ENCODE measurements at regions not wholly inside any gene's neighbourhood (a gene's known extent, or its start where the extent isn't known, plus 50 kb on each side); places are given as distances from the start of the nearest gene placed in this dataset.
A peak's percentile ranks its signal among the peaks of the same experiment; 100 is the strongest.

DNA sequence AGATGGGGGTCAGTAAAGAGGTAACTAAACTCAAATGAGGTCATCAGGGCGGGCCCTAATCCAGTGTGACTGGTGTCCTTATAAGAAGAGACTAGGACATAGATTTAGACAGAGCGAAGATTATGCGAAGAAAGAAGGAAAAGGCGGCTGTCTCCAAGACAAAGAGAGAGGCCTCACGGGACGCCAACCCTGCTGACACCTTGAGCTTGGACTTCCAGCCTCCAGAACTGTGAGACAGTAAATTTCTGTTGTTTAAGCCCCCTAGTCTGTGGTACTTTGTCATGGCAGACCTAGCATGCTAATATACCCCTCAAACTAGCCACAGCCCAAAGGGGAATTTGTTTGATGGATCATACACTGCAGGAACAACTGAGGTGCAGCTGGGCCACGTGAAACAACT lies 183.0 kb downstream of the ABHD5 start:
- TF ChIP-seq, protein P1, sequence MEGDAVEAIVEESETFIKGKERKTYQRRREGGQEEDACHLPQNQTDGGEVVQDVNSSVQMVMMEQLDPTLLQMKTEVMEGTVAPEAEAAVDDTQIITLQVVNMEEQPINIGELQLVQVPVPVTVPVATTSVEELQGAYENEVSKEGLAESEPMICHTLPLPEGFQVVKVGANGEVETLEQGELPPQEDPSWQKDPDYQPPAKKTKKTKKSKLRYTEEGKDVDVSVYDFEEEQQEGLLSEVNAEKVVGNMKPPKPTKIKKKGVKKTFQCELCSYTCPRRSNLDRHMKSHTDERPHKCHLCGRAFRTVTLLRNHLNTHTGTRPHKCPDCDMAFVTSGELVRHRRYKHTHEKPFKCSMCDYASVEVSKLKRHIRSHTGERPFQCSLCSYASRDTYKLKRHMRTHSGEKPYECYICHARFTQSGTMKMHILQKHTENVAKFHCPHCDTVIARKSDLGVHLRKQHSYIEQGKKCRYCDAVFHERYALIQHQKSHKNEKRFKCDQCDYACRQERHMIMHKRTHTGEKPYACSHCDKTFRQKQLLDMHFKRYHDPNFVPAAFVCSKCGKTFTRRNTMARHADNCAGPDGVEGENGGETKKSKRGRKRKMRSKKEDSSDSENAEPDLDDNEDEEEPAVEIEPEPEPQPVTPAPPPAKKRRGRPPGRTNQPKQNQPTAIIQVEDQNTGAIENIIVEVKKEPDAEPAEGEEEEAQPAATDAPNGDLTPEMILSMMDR (IDR thresholded peaks at IDR 0.05) = no peak

DNA sequence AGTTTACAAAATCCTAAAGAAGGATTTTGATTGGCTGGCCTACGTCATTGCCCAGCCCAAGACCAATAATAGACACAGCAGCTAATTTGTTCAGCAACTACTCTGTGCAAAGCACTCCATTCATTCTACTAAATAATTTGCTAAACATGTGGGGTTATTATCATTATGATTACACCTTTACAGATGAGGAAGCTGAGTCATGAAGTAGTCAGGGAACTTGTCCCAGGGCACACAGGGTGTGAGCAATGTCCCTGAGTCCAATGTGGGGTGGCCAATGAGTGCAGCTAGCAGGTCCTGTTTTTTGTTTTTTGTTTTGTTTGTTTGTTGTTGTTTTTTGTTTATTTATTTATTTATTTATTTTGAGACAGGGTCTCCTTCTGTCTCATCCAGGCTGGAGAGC lies 183.6 kb downstream of the ABHD5 start:
- TF ChIP-seq, protein P1 (IDR thresholded peaks at IDR 0.05) = no peak

DNA sequence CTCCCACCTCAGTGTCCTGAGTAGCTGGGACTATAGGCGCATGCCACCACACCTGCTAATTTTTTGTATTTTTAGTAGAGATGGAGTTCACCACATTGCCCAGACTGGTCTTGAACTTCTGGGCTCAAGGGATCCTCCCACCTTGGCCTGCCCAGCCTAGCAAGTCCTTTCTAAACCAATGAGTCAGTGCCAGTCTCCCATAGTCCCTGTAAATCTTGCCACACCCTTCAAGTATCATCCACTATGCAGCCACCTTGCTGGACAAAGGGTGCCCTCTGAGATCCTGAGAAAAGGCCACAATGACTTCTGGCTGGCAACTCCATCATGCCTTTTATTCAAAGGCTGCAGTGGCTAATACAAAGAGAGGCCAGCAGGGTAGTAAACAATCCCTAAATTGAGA lies 184.0 kb downstream of the ABHD5 start:
- TF ChIP-seq, protein P1 (IDR thresholded peaks at IDR 0.05) = no peak

DNA sequence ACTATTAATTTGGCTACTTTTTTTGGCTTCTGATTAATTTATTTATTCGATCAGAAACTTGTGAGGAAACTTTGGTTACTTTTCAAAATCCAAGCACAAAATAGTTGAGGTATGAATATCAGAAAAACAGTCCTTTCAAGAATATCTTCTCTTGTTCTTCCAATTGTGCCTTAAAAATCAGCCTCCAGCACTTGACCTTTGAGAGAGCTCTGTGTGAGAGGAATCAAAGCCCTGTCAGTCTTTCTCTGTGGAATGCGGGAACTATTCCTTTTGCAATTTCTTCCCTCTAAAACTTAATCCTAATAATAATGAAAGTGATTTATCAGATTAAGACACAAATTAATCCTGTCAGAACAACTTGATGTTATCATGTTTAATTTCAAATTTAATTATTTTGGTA lies 185.9 kb downstream of the ABHD5 start:
- TF ChIP-seq, protein P1 (IDR thresholded peaks at IDR 0.05) = no peak

DNA sequence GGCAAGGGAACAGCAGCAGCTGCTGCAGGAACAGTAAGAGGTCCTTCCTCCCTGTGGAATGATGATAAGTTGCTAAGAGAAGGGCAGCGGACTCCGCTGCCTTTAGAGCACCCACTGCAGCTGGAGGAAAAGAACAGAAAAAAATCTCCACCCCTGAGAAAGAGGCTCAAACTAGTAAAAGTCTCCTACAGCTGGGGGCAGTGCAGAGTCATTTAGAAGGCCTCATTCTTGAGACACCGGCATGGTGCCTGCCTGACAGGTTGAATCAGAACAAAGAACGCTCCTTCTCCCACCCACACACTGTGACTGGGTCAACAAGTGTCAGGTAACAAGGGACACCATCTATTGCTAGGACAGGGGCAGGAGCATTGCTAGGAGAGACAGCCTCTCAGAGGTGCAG lies 188.4 kb downstream of the ABHD5 start:
- TF ChIP-seq, protein P1 (IDR thresholded peaks at IDR 0.05) = peak; percentile 37; the same call in 1 of the 2 replicates

DNA sequence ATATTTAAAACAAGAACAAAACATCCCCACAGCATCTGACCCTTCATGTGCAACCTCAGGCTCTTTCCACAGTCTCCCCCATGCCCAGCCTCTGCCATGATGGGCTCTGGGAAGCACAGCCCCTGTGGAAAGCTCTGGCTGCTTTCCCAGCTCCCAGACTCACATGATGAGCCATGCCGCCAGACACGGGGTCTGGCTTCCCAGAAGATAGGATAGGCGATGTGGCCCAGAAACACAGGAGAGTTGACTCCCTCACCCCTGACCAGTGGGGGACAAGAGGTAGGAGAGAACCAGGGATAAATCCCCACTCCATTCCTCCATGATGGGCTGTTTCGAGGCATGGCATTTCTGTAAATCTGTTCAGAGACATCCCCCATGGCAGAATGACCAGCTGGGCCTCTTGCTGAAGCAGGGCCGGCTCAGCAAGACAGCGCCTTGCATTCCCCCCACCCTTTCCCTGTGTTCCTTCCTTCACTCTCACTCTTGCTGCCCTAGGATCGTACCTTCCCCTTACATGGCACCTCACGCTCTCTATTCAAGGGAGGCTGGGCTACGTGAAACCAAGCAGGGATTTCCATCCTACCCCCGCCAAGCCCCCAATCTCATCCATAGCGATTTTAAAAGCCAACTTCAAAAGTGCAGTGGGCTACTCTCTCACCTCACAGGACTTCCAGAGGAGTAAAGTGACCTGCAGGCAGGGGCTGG lies 192.4 kb downstream of the ABHD5 start:
- TF ChIP-seq, protein P1 (IDR thresholded peaks at IDR 0.05) = no peak

DNA sequence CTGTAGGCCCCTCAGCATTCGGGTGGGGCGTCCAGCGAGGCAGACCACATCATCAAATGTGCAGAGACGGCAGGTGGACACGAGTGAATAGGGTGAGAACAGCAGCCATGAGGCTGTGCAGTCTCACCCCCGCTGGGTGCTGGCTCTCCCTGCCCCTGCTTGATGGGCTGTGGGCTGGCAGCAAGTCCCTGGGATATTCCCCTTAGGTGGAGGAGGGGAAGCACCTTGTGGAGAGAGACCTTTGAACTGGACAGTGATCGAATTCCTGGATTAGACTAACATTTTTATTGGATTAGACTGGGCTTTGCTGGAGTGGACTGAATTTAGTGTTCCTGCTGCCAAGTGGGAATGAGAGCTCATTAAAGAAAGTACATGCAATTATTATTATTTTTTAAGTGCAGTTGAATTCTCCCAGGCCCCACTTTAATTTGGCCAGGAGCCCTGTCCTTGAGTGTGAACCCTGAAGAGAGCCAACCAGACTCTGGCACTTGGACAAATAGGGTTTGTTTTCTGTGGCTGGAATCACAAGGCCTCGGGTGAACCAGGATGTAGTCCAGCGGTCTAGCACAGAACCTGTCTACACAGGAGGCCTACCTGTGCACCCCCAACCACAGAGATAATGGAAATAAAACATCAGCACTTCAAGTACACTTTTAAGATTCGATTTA lies 193.1 kb downstream of the ABHD5 start:
- TF ChIP-seq, protein P1 (IDR thresholded peaks at IDR 0.05) = no peak
